ENCODE measurements at regions not wholly inside any gene's neighbourhood (a gene's known extent, or its start where the extent isn't known, plus 50 kb on each side); places are given as distances from the start of the nearest gene placed in this dataset.
A peak's percentile ranks its signal among the peaks of the same experiment; 100 is the strongest.
"Not testable (repeated sequence)": the region's sequence is repeated elsewhere in the genome, so short reads cannot be mapped to it uniquely, and the experiment has no call there.

GRCh38 chr16:26596033-26596432 lies 470.7 kb upstream of the C16orf82 start:
- DNase-seq, result not testable (repeated sequence)

- DNase-seq, result no peak
Observed at GRCh38 chr16:26598061-26598460, 468.7 kb upstream of the C16orf82 start.

GRCh38 chr16:26598998-26599784 lies 467.5 kb upstream of the C16orf82 start:
- no peak for DNase-seq

- DNase-seq, result no peak
Observed at GRCh38 chr16:26599785-26600104, 467.0 kb upstream of the C16orf82 start.

GRCh38 chr16:26601335-26601734 lies 465.4 kb upstream of the C16orf82 start:
- no peak for DNase-seq

GRCh38 chr16:26605626-26606271 lies 461.0 kb upstream of the C16orf82 start:
- DNase-seq, result no peak

GRCh38 chr16:26606381-26607150 lies 460.2 kb upstream of the C16orf82 start:
- no peak for DNase-seq

- DNase-seq, result peak; percentile 1
Observed at GRCh38 chr16:26614237-26614841, 452.4 kb upstream of the C16orf82 start.

- DNase-seq, result no peak
Observed at GRCh38 chr16:26623442-26623841, 443.3 kb upstream of the C16orf82 start.

- DNase-seq, result no peak
Observed at GRCh38 chr16:26627958-26628357, 438.8 kb upstream of the C16orf82 start.

GRCh38 chr16:26631365-26631764 lies 435.4 kb upstream of the C16orf82 start:
- not testable (repeated sequence) for DNase-seq

- DNase-seq, result no peak
Observed at GRCh38 chr16:26642047-26642664, 424.6 kb upstream of the C16orf82 start.

- DNase-seq, result no peak
Observed at GRCh38 chr16:26643519-26643918, 423.2 kb upstream of the C16orf82 start.

- peak; percentile 58 for DNase-seq
Observed at GRCh38 chr16:26644912-26645543, 421.7 kb upstream of the C16orf82 start.

GRCh38 chr16:26645614-26646013 lies 421.1 kb upstream of the C16orf82 start:
- DNase-seq, result peak; percentile 45

- no peak for DNase-seq
Observed at GRCh38 chr16:26647870-26648269, 418.9 kb upstream of the C16orf82 start.

GRCh38 chr16:26648851-26649250 lies 417.9 kb upstream of the C16orf82 start:
- DNase-seq, result no peak

GRCh38 chr16:26649381-26650045 lies 417.2 kb upstream of the C16orf82 start:
- DNase-seq, result no peak

- no peak for DNase-seq
Observed at GRCh38 chr16:26651464-26651863, 415.3 kb upstream of the C16orf82 start.

- DNase-seq, result no peak
Observed at GRCh38 chr16:26651884-26652283, 414.8 kb upstream of the C16orf82 start.

GRCh38 chr16:26658486-26658885 lies 408.2 kb upstream of the C16orf82 start:
- DNase-seq, result no peak
